Suprapubic skin (tissue), 4 donors: ENCODE measurements at regions not wholly inside any gene's neighbourhood (a gene's known extent, or its start where the extent isn't known, plus 50 kb on each side); places are given as distances from the start of the nearest gene placed in this dataset.
A peak's percentile ranks its signal among the peaks of the same experiment; 100 is the strongest.
"Not testable (repeated sequence)": the region's sequence is repeated elsewhere in the genome, so short reads cannot be mapped to it uniquely, and the experiment has no call there.

Experiments
- DNase-seq, 2 donors: peaks; one replicate each; pipeline ENCODE4 v3.0.0-alpha.2; 2019; ENCODE audit warnings: low spot score in 2 of 2
- H3K27ac ChIP-seq: fragments of 200-600 bp; sonication (generic); one replicate; pipeline ENCODE4 v1.5.1; 2019
- H3K27me3 ChIP-seq: fragments of 200-600 bp; sonication (generic); one replicate; pipeline ENCODE4 v1.5.1; 2019
- H3K36me3 ChIP-seq: fragments of 200-600 bp; sonication (generic); one replicate; pipeline ENCODE4 v1.5.1; 2019
- H3K4me1 ChIP-seq: fragments of 200-600 bp; sonication (generic); one replicate; pipeline ENCODE4 v1.5.1; 2019
- H3K4me3 ChIP-seq: fragments of 200-600 bp; sonication (generic); one replicate; pipeline ENCODE4 v1.5.1; 2019; ENCODE audit warnings: mild to moderate bottlenecking
- H3K9me3 ChIP-seq: fragments of 200-600 bp; sonication (generic); one replicate; pipeline ENCODE4 v1.5.1; 2019
- WGBS: methylation state at CpG from one replicate; pipeline ENCODE4 v1.1.5; 2018; 5-methylcytosine and 5-hydroxymethylcytosine counted together

- H3K4me1 ChIP-seq, DNase-seq, H3K27ac ChIP-seq, H3K27me3 ChIP-seq, H3K36me3 ChIP-seq, H3K4me3 ChIP-seq, H3K9me3 ChIP-seq: not testable (repeated sequence)
- no CpG with 5 or more reads among the region's 61 CpGs for WGBS
These were observed 65.0 kb upstream of the TP53TG3D start for GRCh38 chr16:32187918-32188669.

- H3K27me3 ChIP-seq, H3K4me3 ChIP-seq, H3K36me3 ChIP-seq, H3K9me3 ChIP-seq, H3K4me1 ChIP-seq, H3K27ac ChIP-seq: not testable (repeated sequence)
- peak in 1 of 2 donors; percentile 45 for DNase-seq
- WGBS: 63% methylated on average over 3 of the region's 36 CpGs
These were observed 50.5 kb upstream of the TP53TG3D start for GRCh38 chr16:32202585-32202984.
